K562 (cell line): ENCODE measurements at regions not wholly inside any gene's neighbourhood (a gene's known extent, or its start where the extent isn't known, plus 50 kb on each side); places are given as distances from the start of the nearest gene placed in this dataset.

Source experiments
- ATAC-seq: fragments of 200-7000 bp; cut with Tn5 transposase; 3 replicates; pipeline ENCODE4 v1.9.1; 2020; ENCODE audit warnings: moderate library complexity
- BruUV-seq: library from RNA; stranded (reverse); fragments of 400-500 nt; replicated peaks from 2 replicates; lab custom pipeline; 2021; lab: Mats Ljungman, UMichigan
- CTCF ChIA-PET: fragments of 300-600 bp; formaldehyde crosslinking; extraction: SDS; loops from one replicate; lab custom pipeline; 2021; ENCODE audit warnings: low intra/inter-chr PET ratio; lab: Yijun Ruan, JAX
- POLR2A ChIA-PET: fragments of 300-600, 350-650 bp; sonication (Branson Sonifier 250); formaldehyde crosslinking; extraction: SDS; loops from one replicate; lab custom pipeline; 2021; ENCODE audit warnings: antibody characterized with exemption, inconsistent platforms; lab: Yijun Ruan, JAX
- DNase-seq, 4 experiments: peaks; one replicate each; pipeline versions ENCODE4 v3.0.0 to v3.0.0-alpha.2; 2011 to 2018; ENCODE audit warnings: low spot score in 3 of 4, mixed read lengths in 3 of 4; ENCODE audit errors: extremely low read depth in 1 of 4
- FAIRE-seq: peaks from 2 replicates; lab custom pipeline; 2011; peaks lifted over from hg19 to GRCh38; lab: Jason Lieb, UNC
- H2AFZ ChIP-seq: 2 replicates; pipeline ENCODE4 v1.6.0; 2011; ENCODE audit warnings: low read depth, low read length, control low read depth, inconsistent platforms
- H3K27ac ChIP-seq: fragments of 200-600 bp; 3 replicates; pipeline ENCODE4 v1.8.0; 2011; ENCODE audit warnings: low read depth, mild to moderate bottlenecking, control low read depth, inconsistent platforms, low read length, moderate library complexity, mixed read lengths; ENCODE audit errors: extremely low read depth
- H3K27me3 ChIP-seq, 2 experiments: fragments of 300-600 bp in 1 of 2; 2 replicates in 1 of 2; 3 replicates in 1 of 2; pipeline versions ENCODE4 v1.6.0 to v1.8.0; 2011; ENCODE audit warnings: inconsistent platforms in 2 of 2, low read length in 2 of 2, mild to moderate bottlenecking in 1 of 2, mixed read lengths in 1 of 2, moderate library complexity in 1 of 2; ENCODE audit not compliant: control insufficient read depth in 2 of 2, insufficient read depth in 2 of 2
- H3K36me3 ChIP-seq: fragments of 300-600 bp; 3 replicates; pipeline ENCODE4 v1.8.0; 2011; ENCODE audit warnings: mild to moderate bottlenecking, low read length, inconsistent platforms; ENCODE audit not compliant: control insufficient read depth, insufficient read depth
- H3K4me1 ChIP-seq, 2 experiments: fragments of 200-600 bp in 1 of 2; replicated peaks in 1 of 2; 2 replicates in 1 of 2; 3 replicates in 1 of 2; pipeline versions ENCODE4 v1.5.1 to v1.8.0; 2011; ENCODE audit warnings: inconsistent platforms in 2 of 2, low read length in 2 of 2, mild to moderate bottlenecking in 1 of 2, mixed read lengths in 1 of 2, moderate library complexity in 1 of 2; ENCODE audit not compliant: control insufficient read depth in 2 of 2, insufficient read depth in 2 of 2
- H3K4me2 ChIP-seq: 2 replicates; pipeline ENCODE4 v1.6.1; 2011; ENCODE audit warnings: low read length, control low read depth, inconsistent platforms, mixed read lengths; ENCODE audit not compliant: insufficient read depth
- H3K4me3 ChIP-seq: fragments of 200-600 bp; sonication (generic), shearing (Covaris generic); 2 replicates; pipeline ENCODE4 v1.5.1; 2016; ENCODE audit warnings: control low read depth, inconsistent platforms
- H3K79me2 ChIP-seq: fragments of 200-600 bp; 3 replicates; pipeline ENCODE4 v1.8.0; 2011; ENCODE audit warnings: low read length, inconsistent platforms; ENCODE audit not compliant: control insufficient read depth, insufficient read depth
- H3K9ac ChIP-seq, 2 experiments: 2 replicates each; pipeline versions ENCODE4 v1.6.0 to v1.6.1; 2011; ENCODE audit warnings: low read depth in 2 of 2, low read length in 2 of 2, control low read depth in 1 of 2, inconsistent platforms in 1 of 2, mild to moderate bottlenecking in 1 of 2, mixed read lengths in 1 of 2; ENCODE audit not compliant: insufficient read depth in 1 of 2
- H3K9me1 ChIP-seq: one replicate; pipeline ENCODE4 v1.6.0; 2011; ENCODE audit warnings: inconsistent platforms, mild to moderate bottlenecking, low read length, moderate library complexity; ENCODE audit not compliant: control insufficient read depth, insufficient read depth
- H3K9me3 ChIP-seq: replicated peaks from 2 replicates; pipeline ENCODE4 v1.5.1; 2011; ENCODE audit warnings: low read depth, low read length, inconsistent platforms; ENCODE audit not compliant: control insufficient read depth, insufficient read depth
- H4K20me1 ChIP-seq: replicated peaks from 2 replicates; pipeline ENCODE4 v1.6.1; 2011; ENCODE audit warnings: low read length, inconsistent platforms, mixed read lengths; ENCODE audit not compliant: control insufficient read depth, insufficient read depth
- BRCA1 ChIP-seq, 2 experiments: fragments of 450-650 bp in 1 of 2; sonication (generic) in 1 of 2; formaldehyde crosslinking in 1 of 2; IDR thresholded peaks; 2 replicates each; pipeline versions ENCODE4 v1.5.0 to v1.6.1; 2017 to 2020; ENCODE audit warnings: mild to moderate bottlenecking in 1 of 2, missing genetic modification reagents in 1 of 2
- BRF2 ChIP-seq: IDR thresholded peaks from 3 replicates; pipeline ENCODE4 v1.6.1; 2011; ENCODE audit warnings: borderline replicate concordance, mild to moderate bottlenecking; ENCODE audit not compliant: insufficient read length, insufficient read depth
- GATAD2B ChIP-seq: fragments of 450-650 bp; IDR thresholded peaks from 2 replicates; pipeline ENCODE4 v1.6.1; 2017; ENCODE audit warnings: mild to moderate bottlenecking, borderline replicate concordance
- HCFC1 ChIP-seq: IDR thresholded peaks from 2 replicates; pipeline ENCODE4 v1.6.1; 2012; ENCODE audit warnings: low read depth, low read length, improper control_type of control experiment
- HINFP ChIP-seq: fragments of 450-650 bp; conservative IDR thresholded peaks from 2 replicates; pipeline ENCODE4 v1.6.1; 2016; ENCODE audit warnings: missing genetic modification characterization, low read depth, mild to moderate bottlenecking, control low read depth, missing compliant biosample characterization
- JUNB ChIP-seq: fragments of 450-650 bp; formaldehyde crosslinking; conservative IDR thresholded peaks from 2 replicates; pipeline ENCODE4 v1.4.0; 2020; ENCODE audit warnings: mild to moderate bottlenecking
- LARP7 ChIP-seq: fragments of 450-650 bp; IDR thresholded peaks from 2 replicates; pipeline ENCODE4 v1.6.1; 2016
- NFE2 ChIP-seq: IDR thresholded peaks from 2 replicates; pipeline ENCODE4 v1.6.1; 2014; ENCODE audit warnings: antibody characterized with exemption, low read depth
- NRF1 ChIP-seq, 2 experiments: fragments of 450-650 bp; IDR thresholded peaks in 1 of 2; conservative IDR thresholded peaks in 1 of 2; 2 replicates each; pipeline ENCODE4 v1.6.1; 2014; ENCODE audit warnings: mild to moderate bottlenecking in 2 of 2
- RBM17 ChIP-seq: fragments of 200-400 bp; formaldehyde crosslinking; IDR thresholded peaks from 2 replicates; pipeline ENCODE4 v1.6.1; 2017; ENCODE audit warnings: low read depth, mild to moderate bottlenecking, low read length, borderline replicate concordance
- SETDB1 ChIP-seq: IDR thresholded peaks from one replicate; pipeline ENCODE4 v1.6.1; 2012; ENCODE audit warnings: low read length, control low read depth, inconsistent platforms
- TAF15 ChIP-seq: fragments of 200-400 bp; formaldehyde crosslinking; IDR thresholded peaks from 2 replicates; pipeline ENCODE4 v1.6.1; 2017; ENCODE audit warnings: mild to moderate bottlenecking, low read depth, low read length, moderate library complexity
- XRCC4 ChIP-seq: IDR thresholded peaks from one replicate; pipeline ENCODE4 v1.6.1; 2011; ENCODE audit not compliant: insufficient read depth, insufficient read length; ENCODE audit errors: extremely low read depth
- YY1 ChIP-seq, 3 experiments: IDR thresholded peaks; 2 replicates each; pipeline ENCODE4 v1.6.1; 2011; ENCODE audit warnings: low read length in 2 of 3, mild to moderate bottlenecking in 2 of 3, moderate library complexity in 2 of 3, borderline replicate concordance in 1 of 3, control low read depth in 1 of 3, low read depth in 1 of 3; ENCODE audit not compliant: insufficient read depth in 3 of 3, insufficient replicate concordance in 2 of 3, control insufficient read depth in 1 of 3, insufficient read length in 1 of 3; ENCODE audit errors: extremely low read depth in 1 of 3
- ZNF398 ChIP-seq: fragments of 250-450 bp; sonication (Bioruptor Pico); IDR thresholded peaks from 2 replicates; pipeline ENCODE4 v1.8.0; 2021; ENCODE audit warnings: moderate library complexity, mild to moderate bottlenecking, inconsistent platforms
- ZNF655 ChIP-seq: fragments of 250-450 bp; sonication (Bioruptor Pico); IDR thresholded peaks from 2 replicates; pipeline ENCODE4 v1.5.0; 2021
- ZNF766 ChIP-seq: fragments of 200-800 bp; sonication (Bioruptor generic); conservative IDR thresholded peaks from 2 replicates; pipeline ENCODE4 v1.6.1; 2016; ENCODE audit warnings: missing genetic modification characterization, missing compliant biosample characterization
- WGBS: fragments of 100-300 bp; shearing (Covaris generic); methylation state at CpG from one replicate; pipeline ENCODE4 v1.1.6; 2016; ENCODE audit warnings: low coverage, mixed read lengths; ENCODE audit not compliant: insufficient coverage; ENCODE audit errors: missing lambda C conversion rate; 5-methylcytosine and 5-hydroxymethylcytosine counted together
- in situ Hi-C: fragments of 300-500 bp; cut with MboI; formaldehyde crosslinking; loops from 4 replicates; pipeline ENCODE4 v1.15.0; 2018; ENCODE audit warnings: inconsistent platforms, mixed read lengths
- intact Hi-C: fragments of 100-400 bp; cut with micrococcal nuclease; formaldehyde crosslinking; loops from 2 replicates; pipeline ENCODE4 v1.14.2; 2022

- Histone ChIP-seq H3K79me2 (no peaks in the 10 kb centered on the region), H3K9me3 (no peaks in the 10 kb centered on the region), H2AFZ (no peak overlapping the region), H3K4me1 (no peaks in the 10 kb centered on the region; a peak in 1 of 5 replicates), H3K9ac (no peak overlapping the region), H4K20me1 (no peaks in the 10 kb centered on the region), H3K27ac (no peak overlapping the region), H3K9me1 (no peaks in the 10 kb centered on the region), H3K4me2 (no peak overlapping the region), H3K4me3 (no peak overlapping the region), H3K36me3 (no peaks in the 10 kb centered on the region), H3K27me3 (peaks cover 0 to 5% of the 10 kb centered on the region in 2 experiments; a peak in 1 of 5 replicates)
- no TSS peak for BruUV-seq
- in situ Hi-C loops (no loop called here), intact Hi-C loops (no loop called here)
- FAIRE-seq (no peak), DNase-seq (no peak), ATAC-seq (no peak)
- WGBS, result 12% methylated on average over 4 of the region's 4 CpGs
- ChIA-PET POLR2A (interaction anchor here (1.1 kb wide), 1 partner anchor 41 kb away, joined by 3 read pairs; no protein-coding TSS in a partner anchor), CTCF (no interaction called here)
- TF ChIP-seq RBM17 (no peak), HCFC1 (no peak), XRCC4 (no peak), NRF1 (conservative IDR thresholded peaks at IDR 0.05 in 1 of 2, IDR thresholded peaks at IDR 0.05 in 1 of 2) (no peak), SETDB1 (no peak), JUNB (no peak), ZNF655 (CRISPR knock-in tag) (no peak), ZNF398 (CRISPR knock-in tag) (no peak), ZNF766 (no peak), BRF2 (no peak), HINFP (tag) (no peak), LARP7 (no peak), TAF15 (no peak), BRCA1 (IDR thresholded peaks at IDR 0.05) (no peak), BRCA1 (CRISPR knock-in tag; IDR thresholded peaks at IDR 0.05) (no peak), YY1 (IDR thresholded peaks at IDR 0.05; ENCODE audit: borderline replicate concordance in 1 of 3, control insufficient read depth in 1 of 3, extremely low read depth in 1 of 3, insufficient read depth in 3 of 3, insufficient read length in 1 of 3, insufficient replicate concordance in 2 of 3, low read depth in 1 of 3, low read length in 2 of 3) (no peak), NFE2 (no peak), GATAD2B (no peak)
These were observed 131.1 kb upstream of the COL21A1 start for GRCh38 chr6:56378507-56378906.
